Astrocyte of the cerebellum (primary cell): ENCODE measurements at regions not wholly inside any gene's neighbourhood (a gene's known extent, or its start where the extent isn't known, plus 50 kb on each side); places are given as distances from the start of the nearest gene placed in this dataset.

Source experiments
- DNase-seq: peaks from one replicate; pipeline ENCODE4 v3.0.0-alpha.2; 2011; ENCODE audit warnings: low read depth
- H3K4me3 ChIP-seq: 2 replicates; pipeline ENCODE4 v1.5.1; 2011; ENCODE audit warnings: mild to moderate bottlenecking, low read depth, low read length, moderate library complexity
- in situ Hi-C: cut with HindIII; loops from 2 replicates; pipeline ENCODE4 v1.10.0; 2017; ENCODE audit warnings: low sequenced_read_pairs
- TF ChIP-seq, protein P1 (sequence below): IDR thresholded peaks from 2 replicates; pipeline ENCODE4 v1.5.1; 2012; ENCODE audit warnings: low read length, low read depth, moderate library complexity, mild to moderate bottlenecking; ENCODE audit errors: missing control alignments

GRCh38 chr6:163806755-163807499, 392.4 kb downstream of the QKI start:
- in situ Hi-C loops: no loop called here
- TF ChIP-seq, protein P1, sequence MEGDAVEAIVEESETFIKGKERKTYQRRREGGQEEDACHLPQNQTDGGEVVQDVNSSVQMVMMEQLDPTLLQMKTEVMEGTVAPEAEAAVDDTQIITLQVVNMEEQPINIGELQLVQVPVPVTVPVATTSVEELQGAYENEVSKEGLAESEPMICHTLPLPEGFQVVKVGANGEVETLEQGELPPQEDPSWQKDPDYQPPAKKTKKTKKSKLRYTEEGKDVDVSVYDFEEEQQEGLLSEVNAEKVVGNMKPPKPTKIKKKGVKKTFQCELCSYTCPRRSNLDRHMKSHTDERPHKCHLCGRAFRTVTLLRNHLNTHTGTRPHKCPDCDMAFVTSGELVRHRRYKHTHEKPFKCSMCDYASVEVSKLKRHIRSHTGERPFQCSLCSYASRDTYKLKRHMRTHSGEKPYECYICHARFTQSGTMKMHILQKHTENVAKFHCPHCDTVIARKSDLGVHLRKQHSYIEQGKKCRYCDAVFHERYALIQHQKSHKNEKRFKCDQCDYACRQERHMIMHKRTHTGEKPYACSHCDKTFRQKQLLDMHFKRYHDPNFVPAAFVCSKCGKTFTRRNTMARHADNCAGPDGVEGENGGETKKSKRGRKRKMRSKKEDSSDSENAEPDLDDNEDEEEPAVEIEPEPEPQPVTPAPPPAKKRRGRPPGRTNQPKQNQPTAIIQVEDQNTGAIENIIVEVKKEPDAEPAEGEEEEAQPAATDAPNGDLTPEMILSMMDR: no peak
- H3K4me3 ChIP-seq: no peak overlapping the region
- DNase-seq: no peak

DNA sequence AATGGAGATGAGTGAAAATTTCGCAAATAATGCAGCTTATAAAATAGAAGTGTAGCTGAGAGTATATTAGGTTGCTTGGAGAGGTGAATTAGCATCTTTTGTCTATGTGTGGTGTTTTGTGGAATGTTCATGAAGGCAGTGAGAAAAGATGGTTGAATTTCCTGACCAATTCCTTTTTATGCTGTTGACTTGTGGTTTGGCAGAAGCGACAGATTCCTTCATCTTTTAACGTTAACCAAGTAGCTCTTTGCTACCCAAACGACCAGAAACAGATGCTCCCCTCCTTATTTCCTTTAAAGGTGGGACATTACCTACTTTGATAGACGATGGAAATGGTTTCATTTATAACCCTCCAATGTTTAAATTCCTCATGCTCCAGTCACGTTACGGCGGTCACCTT, 390.5 kb downstream of the QKI start:
- in situ Hi-C loops: no loop called here
- TF ChIP-seq, protein P1: no peak
- peak; percentile 40 for DNase-seq
- no peak overlapping the region for H3K4me3 ChIP-seq

DNA sequence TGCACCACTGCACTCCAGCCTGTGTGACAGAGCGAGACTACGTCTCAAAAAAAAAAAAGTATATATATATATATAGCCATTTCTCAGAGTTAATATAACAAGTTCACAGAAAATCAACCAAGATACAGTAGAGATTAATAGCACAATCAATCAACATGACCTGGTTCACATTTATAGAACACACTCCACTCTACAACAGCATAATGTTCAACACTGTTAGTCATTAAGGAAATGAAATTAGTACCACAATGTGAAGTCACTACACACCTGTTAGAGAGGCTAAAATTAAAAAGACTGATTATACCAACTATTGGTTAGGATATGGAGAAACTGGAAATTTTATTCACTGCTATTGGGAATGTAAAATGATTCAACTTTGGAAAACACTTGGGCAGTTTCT, 387.7 kb downstream of the QKI start:
- in situ Hi-C loops: no loop called here
- no peak for DNase-seq
- H3K4me3 ChIP-seq: no peak overlapping the region
- TF ChIP-seq, protein P1: no peak

GRCh38 chr6:163797296-163797845, 382.9 kb downstream of the QKI start:
- DNase-seq: no peak
- in situ Hi-C loops: no loop called here
- H3K4me3 ChIP-seq: no peak overlapping the region
- TF ChIP-seq, protein P1: no peak

DNA sequence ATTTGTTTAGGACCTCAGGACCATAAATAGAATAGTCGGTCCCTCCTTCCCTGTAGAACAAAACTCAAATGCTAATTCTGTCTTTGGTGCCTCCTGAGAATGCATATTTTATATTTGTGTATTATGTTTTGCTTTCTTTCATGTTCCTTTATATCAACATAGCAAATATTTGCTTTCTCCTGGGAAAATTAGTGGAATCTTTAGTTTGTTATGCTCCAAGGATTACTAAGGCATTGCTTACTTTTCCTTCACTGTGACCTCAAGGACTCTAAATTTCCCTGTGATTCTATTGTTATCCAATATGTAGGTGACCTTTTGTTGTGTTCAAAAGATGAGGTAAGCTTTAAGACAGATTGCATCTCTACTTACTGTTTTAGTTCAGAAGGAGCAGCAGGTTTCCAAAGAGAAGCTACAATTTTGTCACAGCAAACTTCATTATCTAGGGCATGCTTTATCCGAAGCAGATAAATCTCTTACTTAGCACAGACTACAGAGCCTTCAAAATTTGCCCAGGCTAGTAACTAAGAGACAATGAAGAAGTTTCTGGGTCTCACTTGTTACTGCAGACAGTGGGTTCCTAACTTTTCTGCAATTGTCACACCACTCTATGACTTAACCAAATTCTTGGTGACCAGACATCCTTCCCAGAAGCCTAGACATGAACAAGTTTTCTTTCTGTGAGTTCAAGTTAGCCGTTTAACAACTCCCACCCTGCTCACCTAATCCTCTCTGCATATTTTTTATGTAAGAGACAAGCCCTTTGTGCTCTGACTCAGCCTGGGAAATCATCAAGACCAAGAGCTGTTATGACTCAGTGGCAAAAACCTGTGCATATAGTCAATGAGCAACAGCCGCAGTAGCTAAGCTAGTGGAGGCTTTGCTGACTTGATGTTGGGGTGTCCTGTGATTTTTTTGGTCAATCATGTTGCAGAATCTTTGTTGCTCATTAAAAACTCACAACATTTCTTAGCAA, 378.8 kb downstream of the QKI start:
- in situ Hi-C loops: no loop called here
- peak; percentile 34 for DNase-seq
- TF ChIP-seq, protein P1: no peak
- H3K4me3 ChIP-seq: no peak overlapping the region

DNA sequence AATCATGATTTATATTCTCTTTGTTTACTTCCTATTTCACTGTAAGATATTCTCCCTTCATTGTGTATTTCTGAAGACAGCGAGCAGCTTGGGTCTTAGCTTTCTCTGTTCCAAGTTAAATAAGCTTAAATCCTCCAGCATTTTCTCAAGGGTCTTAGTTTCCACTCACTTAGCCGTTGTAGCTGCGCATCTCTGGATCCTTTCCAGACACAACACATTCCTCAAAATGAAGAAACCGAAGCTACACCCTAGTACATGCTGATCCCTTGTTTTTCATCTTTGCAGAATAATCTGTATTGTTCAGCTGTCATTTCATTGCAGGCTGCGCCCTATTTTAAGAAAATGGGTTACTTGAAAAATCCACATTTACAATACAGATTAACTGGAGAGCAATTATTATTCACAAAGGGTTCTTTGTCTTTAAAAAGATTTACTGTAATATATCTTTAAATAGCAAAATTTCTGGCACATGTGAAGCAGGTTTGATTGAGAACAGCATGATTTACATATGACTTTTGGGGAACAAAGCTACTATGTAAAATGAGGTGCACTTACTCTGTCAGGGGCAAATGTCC, 375.8 kb downstream of the QKI start:
- in situ Hi-C loops: no loop called here
- H3K4me3 ChIP-seq: no peak overlapping the region
- DNase-seq: peak; percentile 13
- TF ChIP-seq, protein P1: no peak
